ENCODE measurements at regions not wholly inside any gene's neighbourhood (a gene's known extent, or its start where the extent isn't known, plus 50 kb on each side); places are given as distances from the start of the nearest gene placed in this dataset.

DNA sequence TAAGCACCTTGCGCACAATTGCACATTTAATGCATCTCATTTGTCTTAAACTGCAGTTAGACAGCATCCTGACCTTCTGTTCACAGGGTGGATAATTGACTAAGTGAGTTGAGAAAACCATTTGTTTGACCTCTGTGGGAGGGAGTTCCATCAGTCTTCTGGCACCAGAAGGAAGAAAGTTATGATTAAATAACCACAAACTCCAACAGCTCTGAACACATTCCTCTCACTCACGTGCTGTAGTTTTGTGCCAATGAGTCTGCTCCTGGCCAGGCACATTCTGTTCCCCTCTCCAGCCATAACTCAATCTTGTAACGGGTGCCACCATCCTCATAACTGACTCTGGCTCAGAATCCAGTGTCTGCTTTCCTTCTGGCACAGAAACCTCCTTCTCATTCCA, 817.2 kb downstream of the SLITRK1 start:
- Histone ChIP-seq H3K27me3 (no peaks in the 10 kb centered on the region), H3K4me1 (no peaks in the 10 kb centered on the region), H3K36me3 (no peaks in the 10 kb centered on the region), H3K4me3 (no peak overlapping the region), H3K27ac (no peak overlapping the region), H3K9me3 (no peaks in the 10 kb centered on the region)
- ATAC-seq (ENCODE audit: low FRiP score in 2 of 2) (peak; percentile 51 to 90), DNase-seq (no peak)
- WGBS, 2 donors = 48 to 49% methylated on average over 3 of the region's 3 CpGs
- TF ChIP-seq, protein P1, sequence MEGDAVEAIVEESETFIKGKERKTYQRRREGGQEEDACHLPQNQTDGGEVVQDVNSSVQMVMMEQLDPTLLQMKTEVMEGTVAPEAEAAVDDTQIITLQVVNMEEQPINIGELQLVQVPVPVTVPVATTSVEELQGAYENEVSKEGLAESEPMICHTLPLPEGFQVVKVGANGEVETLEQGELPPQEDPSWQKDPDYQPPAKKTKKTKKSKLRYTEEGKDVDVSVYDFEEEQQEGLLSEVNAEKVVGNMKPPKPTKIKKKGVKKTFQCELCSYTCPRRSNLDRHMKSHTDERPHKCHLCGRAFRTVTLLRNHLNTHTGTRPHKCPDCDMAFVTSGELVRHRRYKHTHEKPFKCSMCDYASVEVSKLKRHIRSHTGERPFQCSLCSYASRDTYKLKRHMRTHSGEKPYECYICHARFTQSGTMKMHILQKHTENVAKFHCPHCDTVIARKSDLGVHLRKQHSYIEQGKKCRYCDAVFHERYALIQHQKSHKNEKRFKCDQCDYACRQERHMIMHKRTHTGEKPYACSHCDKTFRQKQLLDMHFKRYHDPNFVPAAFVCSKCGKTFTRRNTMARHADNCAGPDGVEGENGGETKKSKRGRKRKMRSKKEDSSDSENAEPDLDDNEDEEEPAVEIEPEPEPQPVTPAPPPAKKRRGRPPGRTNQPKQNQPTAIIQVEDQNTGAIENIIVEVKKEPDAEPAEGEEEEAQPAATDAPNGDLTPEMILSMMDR (IDR thresholded peaks at IDR 0.05) = no peak
- TF ChIP-seq EP300 (IDR thresholded peaks at IDR 0.05) (peak in 2 of 4 donors; percentile 23 to 80), POLR2A (IDR thresholded peaks at IDR 0.05) (no peak), POLR2AphosphoS5 (IDR thresholded peaks at IDR 0.05) (peak; percentile 50 to 71)

GRCh38 chr13:83057119-83057518, 825.2 kb downstream of the SLITRK1 start:
- 92 to 95% methylated on average over 1 of the region's 1 CpG for WGBS, 2 donors
- Histone ChIP-seq H3K4me1 (no peaks in the 10 kb centered on the region), H3K27ac (no peak overlapping the region), H3K4me3 (no peak overlapping the region), H3K36me3 (no peaks in the 10 kb centered on the region), H3K27me3 (no peaks in the 10 kb centered on the region), H3K9me3 (no peaks in the 10 kb centered on the region)
- TF ChIP-seq, protein P1 (IDR thresholded peaks at IDR 0.05) = no peak
- TF ChIP-seq EP300 (IDR thresholded peaks at IDR 0.05) (no peak), POLR2A (IDR thresholded peaks at IDR 0.05) (no peak), POLR2AphosphoS5 (IDR thresholded peaks at IDR 0.05) (no peak)
- no peak for ATAC-seq (ENCODE audit: low FRiP score in 2 of 2)
- no peak for DNase-seq

DNA sequence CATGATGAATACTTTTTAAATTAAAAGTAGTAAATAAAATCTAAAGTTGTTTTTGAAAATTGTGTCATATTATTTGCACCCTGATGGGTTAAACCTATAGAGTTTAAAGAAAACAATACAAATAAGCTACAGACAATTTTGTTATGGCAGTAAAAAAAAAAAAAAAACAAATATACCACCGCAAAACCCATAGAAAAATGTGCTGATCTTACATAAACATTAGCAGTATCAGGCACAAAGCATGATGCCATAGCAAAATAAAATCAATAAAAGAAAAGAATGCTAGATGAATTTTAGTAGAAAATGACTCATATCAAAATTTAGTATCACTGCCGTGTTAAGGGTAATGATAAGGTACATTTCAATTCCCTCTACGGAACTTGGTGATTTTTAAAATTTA, 826.0 kb downstream of the SLITRK1 start:
- WGBS, 2 donors = 89 to 92% methylated on average over 3 of the region's 3 CpGs
- Histone ChIP-seq H3K9me3 (no peaks in the 10 kb centered on the region), H3K27me3 (no peaks in the 10 kb centered on the region), H3K36me3 (no peaks in the 10 kb centered on the region), H3K4me1 (no peaks in the 10 kb centered on the region), H3K4me3 (no peak overlapping the region), H3K27ac (no peak overlapping the region)
- TF ChIP-seq POLR2AphosphoS5 (IDR thresholded peaks at IDR 0.05) (no peak), POLR2A (IDR thresholded peaks at IDR 0.05) (no peak), EP300 (IDR thresholded peaks at IDR 0.05) (no peak)
- TF ChIP-seq, protein P1 (IDR thresholded peaks at IDR 0.05) = no peak
- ATAC-seq (ENCODE audit: low FRiP score in 2 of 2) = no peak
- DNase-seq = no peak

DNA sequence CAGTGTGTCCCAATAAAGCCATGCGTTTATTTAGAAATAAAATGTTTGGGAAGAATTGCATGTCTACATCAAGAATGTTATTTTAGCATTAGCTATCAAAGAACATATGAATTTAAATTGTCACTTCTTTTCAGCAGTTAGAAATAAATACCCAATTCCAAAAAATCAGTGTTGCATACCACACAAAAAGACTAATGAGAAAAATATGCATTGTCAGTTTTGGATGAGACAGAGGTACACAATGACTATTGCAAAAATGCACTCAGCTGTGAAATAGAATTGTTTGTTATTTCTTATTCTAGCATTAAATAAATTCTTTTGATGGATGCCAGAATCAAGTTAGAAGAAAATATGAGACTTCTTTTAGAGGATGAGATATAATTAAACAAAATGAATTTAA, 833.9 kb downstream of the SLITRK1 start:
- Histone ChIP-seq H3K27ac (no peak overlapping the region), H3K9me3 (no peaks in the 10 kb centered on the region), H3K36me3 (no peaks in the 10 kb centered on the region), H3K4me1 (no peaks in the 10 kb centered on the region), H3K4me3 (no peak overlapping the region), H3K27me3 (no peaks in the 10 kb centered on the region)
- TF ChIP-seq POLR2AphosphoS5 (IDR thresholded peaks at IDR 0.05) (no peak), POLR2A (IDR thresholded peaks at IDR 0.05) (no peak), EP300 (IDR thresholded peaks at IDR 0.05) (no peak)
- TF ChIP-seq, protein P1 (IDR thresholded peaks at IDR 0.05) = no peak
- no peak for DNase-seq
- no peak for ATAC-seq (ENCODE audit: low FRiP score in 2 of 2)
- 76 to 96% methylated on average over 1 of the region's 1 CpG for WGBS, 2 donors

GRCh38 chr13:83024955-83025594, 857.2 kb downstream of the SLITRK1 start:
- no peaks in the 10 kb centered on the region for H3K36me3 ChIP-seq
- TF ChIP-seq POLR2AphosphoS5 (IDR thresholded peaks at IDR 0.05) (no peak), POLR2A (IDR thresholded peaks at IDR 0.05) (no peak), EP300 (IDR thresholded peaks at IDR 0.05) (no peak)
- TF ChIP-seq, protein P1 (IDR thresholded peaks at IDR 0.05) = no peak
- no peaks in the 10 kb centered on the region for H3K27me3 ChIP-seq
- no peak overlapping the region for H3K4me3 ChIP-seq
- DNase-seq (no peak), ATAC-seq (ENCODE audit: low FRiP score in 2 of 2) (no peak)
- peaks cover 0 to 6% (median 0%) of the 10 kb centered on the region in 4 donors for H3K9me3 ChIP-seq
- H3K27ac ChIP-seq = no peak overlapping the region
- 100% methylated on average over 1 of the region's 1 CpG; no CpG with 5 or more reads in 1 of the 2 donors for WGBS, 2 donors
- no peaks in the 10 kb centered on the region for H3K4me1 ChIP-seq

All from upper lobe of left lung (tissue), 6 donors.